Caco-2 (cell line): ENCODE measurements at regions not wholly inside any gene's neighbourhood (a gene's known extent, or its start where the extent isn't known, plus 50 kb on each side); places are given as distances from the start of the nearest gene placed in this dataset.

ENCODE experiments used
- BruUV-seq: library from RNA; stranded (reverse); fragments of 400-500 nt; replicated peaks from 2 replicates; lab custom pipeline; 2021; lab: Mats Ljungman, UMichigan
- CTCF ChIA-PET: fragments of 300-600 bp; sonication (Branson Sonifier 250); formaldehyde crosslinking; loops from one replicate; lab custom pipeline; 2022; ENCODE audit warnings: antibody characterized with exemption; lab: Charles Lee
- POLR2A ChIA-PET: fragments of 300-600 bp; sonication (Branson Sonifier 250); formaldehyde crosslinking; loops from one replicate; lab custom pipeline; 2022; ENCODE audit warnings: antibody characterized with exemption; lab: Charles Lee
- DNase-seq, 2 experiments: peaks; one replicate each; pipeline versions ENCODE4 v3.0.0 to v3.0.0-alpha.2; 2020 to 2022
- H3K27me3 ChIP-seq: replicated peaks from 2 replicates; pipeline ENCODE4 v1.6.0; 2011; ENCODE audit warnings: low read length; ENCODE audit not compliant: control insufficient read depth, insufficient read depth
- H3K36me3 ChIP-seq: 2 replicates; pipeline ENCODE4 v1.5.1; 2011; ENCODE audit warnings: low read length; ENCODE audit not compliant: control insufficient read depth, insufficient read depth
- H3K4me1 ChIP-seq: fragments of 250-450 bp; sonication (Bioruptor Pico); 2 replicates; pipeline ENCODE4 v1.5.1; 2020; ENCODE audit warnings: mild to moderate bottlenecking
- H3K4me3 ChIP-seq: 2 replicates; pipeline ENCODE4 v1.5.1; 2011; ENCODE audit warnings: low read depth, mild to moderate bottlenecking, control low read depth, low read length
- H3K9me3 ChIP-seq: fragments of 250-450 bp; sonication (Bioruptor Pico); 2 replicates; pipeline ENCODE4 v1.5.1; 2020; ENCODE audit warnings: mild to moderate bottlenecking, moderate library complexity
- H3K27ac Mint-ChIP-seq: one replicate; pipeline ENCODE4 v1.8.0; 2022; ENCODE audit warnings: mixed read lengths; ENCODE audit not compliant: unreplicated experiment
- H3K27me3 Mint-ChIP-seq: one replicate; pipeline ENCODE4 v1.8.0; 2022; ENCODE audit warnings: mixed read lengths; ENCODE audit not compliant: insufficient read depth, unreplicated experiment
- H3K36me3 Mint-ChIP-seq: one replicate; pipeline ENCODE4 v1.8.0; 2022; ENCODE audit warnings: mild to moderate bottlenecking, mixed read lengths; ENCODE audit not compliant: insufficient read depth, unreplicated experiment
- H3K4me1 Mint-ChIP-seq: one replicate; pipeline ENCODE4 v1.8.0; 2022; ENCODE audit warnings: low read depth, mixed read lengths; ENCODE audit not compliant: unreplicated experiment
- H3K4me3 Mint-ChIP-seq: one replicate; pipeline ENCODE4 v1.8.0; 2022; ENCODE audit warnings: mild to moderate bottlenecking, moderate library complexity, mixed read lengths; ENCODE audit not compliant: unreplicated experiment
- H3K9me3 Mint-ChIP-seq: one replicate; pipeline ENCODE4 v1.8.0; 2022; ENCODE audit warnings: mixed read lengths; ENCODE audit not compliant: unreplicated experiment
- CTCF ChIP-seq, 2 experiments: fragments of 200-600 bp in 1 of 2; IDR thresholded peaks; 1 replicate in 1 of 2; 2 replicates in 1 of 2; pipeline versions ENCODE4 v1.5.1 to v1.8.0; 2011 to 2022; ENCODE audit warnings: antibody characterized with exemption in 1 of 2, control low read depth in 1 of 2, inconsistent platforms in 1 of 2, low read depth in 1 of 2, low read length in 1 of 2, mild to moderate bottlenecking in 1 of 2, moderate library complexity in 1 of 2; ENCODE audit not compliant: insufficient read depth in 1 of 2, severe bottlenecking in 1 of 2, unreplicated experiment in 1 of 2
- intact Hi-C: fragments of 100-400 bp; cut with micrococcal nuclease; formaldehyde crosslinking; loops from one replicate; pipeline ENCODE4 v1.10.0; 2022; ENCODE audit not compliant: unreplicated experiment

GRCh38 chr18:79610461-79611039 is 69.1 kb upstream of the CTDP1 start:
- POLR2A ChIA-PET: no interaction called here
- no peaks in the 10 kb centered on the region for H3K9me3 ChIP-seq
- intact Hi-C loops: no loop called here
- TF ChIP-seq CTCF (IDR thresholded peaks at IDR 0.05; ENCODE audit: insufficient read depth in 1 of 2, low read depth in 1 of 2, low read length in 1 of 2, severe bottlenecking in 1 of 2, unreplicated experiment in 1 of 2): no peak
- no peak overlapping the region for H3K4me3 ChIP-seq
- no peaks in the 10 kb centered on the region for H3K27me3 Mint-ChIP-seq
- H3K9me3 Mint-ChIP-seq: no peaks in the 10 kb centered on the region
- CTCF ChIA-PET: no interaction called here
- no peaks in the 10 kb centered on the region for H3K36me3 Mint-ChIP-seq
- no peaks in the 10 kb centered on the region for H3K4me1 ChIP-seq
- peak in 1 of 2 experiments; percentile 9 for DNase-seq
- no peak overlapping the region for H3K27ac Mint-ChIP-seq
- no TSS peak for BruUV-seq
- H3K36me3 ChIP-seq: no peaks in the 10 kb centered on the region
- no peaks in the 10 kb centered on the region for H3K27me3 ChIP-seq
- H3K4me3 Mint-ChIP-seq: no peak overlapping the region
- H3K4me1 Mint-ChIP-seq: no peaks in the 10 kb centered on the region

- no peak overlapping the region for H3K4me3 ChIP-seq
- TF ChIP-seq CTCF (IDR thresholded peaks at IDR 0.05; ENCODE audit: insufficient read depth in 1 of 2, low read depth in 1 of 2, low read length in 1 of 2, severe bottlenecking in 1 of 2, unreplicated experiment in 1 of 2): no peak
- H3K9me3 Mint-ChIP-seq: no peaks in the 10 kb centered on the region
- no peaks in the 10 kb centered on the region for H3K4me1 Mint-ChIP-seq
- no peak overlapping the region for H3K4me3 Mint-ChIP-seq
- no peaks in the 10 kb centered on the region for H3K36me3 ChIP-seq
- CTCF ChIA-PET: no interaction called here
- H3K9me3 ChIP-seq: no peaks in the 10 kb centered on the region
- H3K27ac Mint-ChIP-seq: no peak overlapping the region
- intact Hi-C loops: no loop called here
- no peaks in the 10 kb centered on the region for H3K4me1 ChIP-seq
- DNase-seq: peak; percentile 4 to 23
- H3K27me3 ChIP-seq: no peaks in the 10 kb centered on the region
- H3K27me3 Mint-ChIP-seq: no peaks in the 10 kb centered on the region
- H3K36me3 Mint-ChIP-seq: no peaks in the 10 kb centered on the region
- BruUV-seq: no TSS peak
- POLR2A ChIA-PET: no interaction called here
These were observed 68.4 kb upstream of the CTDP1 start for GRCh38 chr18:79611040-79611681.

- no peaks in the 10 kb centered on the region for H3K9me3 Mint-ChIP-seq
- TF ChIP-seq CTCF (IDR thresholded peaks at IDR 0.05; ENCODE audit: insufficient read depth in 1 of 2, low read depth in 1 of 2, low read length in 1 of 2, severe bottlenecking in 1 of 2, unreplicated experiment in 1 of 2): no peak
- no peak overlapping the region for H3K4me3 ChIP-seq
- POLR2A ChIA-PET: no interaction called here
- no peaks in the 10 kb centered on the region for H3K4me1 ChIP-seq
- CTCF ChIA-PET: no interaction called here
- DNase-seq: no peak
- no peak overlapping the region for H3K4me3 Mint-ChIP-seq
- H3K27me3 Mint-ChIP-seq: no peaks in the 10 kb centered on the region
- no peaks in the 10 kb centered on the region for H3K4me1 Mint-ChIP-seq
- H3K36me3 ChIP-seq: no peaks in the 10 kb centered on the region
- H3K27ac Mint-ChIP-seq: no peak overlapping the region
- BruUV-seq: no TSS peak
- H3K36me3 Mint-ChIP-seq: no peaks in the 10 kb centered on the region
- intact Hi-C loops: no loop called here
- H3K27me3 ChIP-seq: no peaks in the 10 kb centered on the region
- H3K9me3 ChIP-seq: no peaks in the 10 kb centered on the region
These were observed 67.1 kb upstream of the CTDP1 start for GRCh38 chr18:79612291-79613108.
